IPS-18a (cell line): ENCODE measurements at regions not wholly inside any gene's neighbourhood (a gene's known extent, or its start where the extent isn't known, plus 50 kb on each side); places are given as distances from the start of the nearest gene placed in this dataset.

Experiments used
- H3K27ac ChIP-seq: one replicate; pipeline ENCODE4 v1.5.1; 2013; ENCODE audit warnings: low read length
- H3K27me3 ChIP-seq: one replicate; pipeline ENCODE4 v1.6.1; 2013; ENCODE audit warnings: mild to moderate bottlenecking, low read length; ENCODE audit not compliant: control insufficient read depth, insufficient read depth
- H3K36me3 ChIP-seq: one replicate; pipeline ENCODE4 v1.6.1; 2013; ENCODE audit warnings: low read depth, low read length; ENCODE audit not compliant: control insufficient read depth
- H3K4me1 ChIP-seq: one replicate; pipeline ENCODE4 v1.6.1; 2013; ENCODE audit warnings: low read depth, low read length; ENCODE audit not compliant: control insufficient read depth
- H3K4me3 ChIP-seq: one replicate; pipeline ENCODE4 v1.5.1; 2013; ENCODE audit warnings: low read length
- H3K9ac ChIP-seq: one replicate; pipeline ENCODE4 v1.6.1; 2013; ENCODE audit warnings: mild to moderate bottlenecking, low read length, moderate library complexity
- H3K9me3 ChIP-seq: one replicate; pipeline ENCODE4 v1.6.1; 2013; ENCODE audit warnings: low read depth, low read length; ENCODE audit not compliant: control insufficient read depth

DNA sequence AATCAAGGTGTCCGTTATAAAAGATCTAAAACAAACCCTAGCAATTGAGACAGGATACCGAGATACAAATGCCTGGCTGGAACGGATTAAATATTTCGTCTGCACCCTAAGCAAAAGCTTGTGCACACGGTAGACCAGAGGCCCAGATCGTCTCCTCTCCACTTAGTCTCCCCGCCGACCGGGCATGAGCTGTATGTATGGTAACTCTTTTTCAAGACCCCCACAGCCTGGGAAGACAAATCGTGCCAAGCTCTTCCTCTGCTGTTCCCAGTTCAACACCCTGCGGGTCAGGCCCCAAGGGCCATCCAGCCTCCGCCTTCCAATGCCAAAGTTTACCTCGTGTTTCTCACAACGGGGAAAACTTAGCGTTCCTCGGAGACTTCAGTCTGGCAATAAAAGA lies 285.7 kb upstream of the GALNT17 start:
- Histone ChIP-seq H3K9me3 (peaks cover 8% of the 10 kb centered on the region), H3K27me3 (no peaks in the 10 kb centered on the region), H3K27ac (no peak overlapping the region), H3K4me1 (no peaks in the 10 kb centered on the region), H3K4me3 (no peak overlapping the region), H3K36me3 (no peaks in the 10 kb centered on the region), H3K9ac (no peak overlapping the region)

DNA sequence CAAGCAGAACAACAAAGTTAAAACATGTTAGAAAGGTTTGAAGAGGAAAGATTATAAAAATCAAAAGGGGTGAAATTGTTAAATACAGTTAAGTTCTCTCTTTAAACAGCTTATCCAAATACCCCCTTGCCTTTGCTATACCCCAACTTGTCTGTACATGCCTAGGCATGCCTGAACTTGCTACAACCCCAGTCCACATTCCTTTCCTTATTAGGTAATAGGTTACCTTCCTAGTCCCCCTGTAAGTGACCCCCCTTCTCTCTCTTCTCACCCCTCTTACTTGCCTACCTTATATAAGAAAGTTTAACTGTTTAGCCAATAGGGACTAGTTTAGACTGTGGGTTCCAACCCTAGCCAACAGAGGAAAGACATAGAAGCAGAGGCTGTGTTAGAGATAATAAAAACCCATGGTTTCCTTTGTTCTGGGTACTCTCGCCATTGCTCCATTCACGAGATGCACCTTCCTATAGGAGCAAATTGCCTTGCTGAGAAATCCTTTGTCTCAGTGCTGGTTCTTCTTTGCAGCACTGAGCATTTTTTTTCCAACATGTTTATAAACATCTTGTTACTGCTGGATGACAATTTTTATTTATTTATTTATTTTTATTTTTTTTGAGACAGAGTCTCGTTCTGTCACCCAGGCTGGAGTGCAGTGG lies 282.2 kb upstream of the GALNT17 start:
- Histone ChIP-seq H3K4me1 (no peaks in the 10 kb centered on the region), H3K9ac (no peak overlapping the region), H3K27ac (no peak overlapping the region), H3K4me3 (no peak overlapping the region), H3K27me3 (no peaks in the 10 kb centered on the region), H3K36me3 (no peaks in the 10 kb centered on the region), H3K9me3 (peaks cover 8% of the 10 kb centered on the region)

DNA sequence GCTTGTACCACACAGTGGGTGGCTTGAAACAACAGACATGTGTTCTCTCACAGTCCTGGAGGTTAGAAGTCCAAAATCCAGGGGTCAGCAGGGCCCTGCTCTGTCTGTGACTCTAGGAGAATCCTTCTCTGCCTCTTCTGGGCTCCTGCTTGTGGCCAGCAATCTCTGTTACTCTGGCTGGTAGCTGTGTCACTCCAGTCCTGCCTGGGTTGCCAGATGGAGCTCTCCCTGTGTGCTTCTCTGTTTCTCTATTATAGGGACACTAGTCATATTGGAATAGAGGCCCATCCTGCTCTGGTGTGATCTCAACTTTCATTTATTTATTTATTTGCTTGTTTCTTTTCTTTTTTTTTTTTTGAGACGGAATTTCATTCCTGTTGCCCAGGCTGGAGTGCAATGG lies 276.6 kb upstream of the GALNT17 start:
- Histone ChIP-seq H3K9me3 (peaks cover 4% of the 10 kb centered on the region), H3K36me3 (no peaks in the 10 kb centered on the region), H3K4me3 (no peak overlapping the region), H3K4me1 (peaks cover 18% of the 10 kb centered on the region), H3K9ac (no peak overlapping the region), H3K27ac (no peak overlapping the region), H3K27me3 (no peaks in the 10 kb centered on the region)

- Histone ChIP-seq H3K9me3 (peaks cover 4% of the 10 kb centered on the region), H3K9ac (peak overlapping the region; percentile 47), H3K27me3 (no peaks in the 10 kb centered on the region), H3K4me1 (peaks cover 18% of the 10 kb centered on the region), H3K27ac (peak overlapping the region; percentile 60), H3K36me3 (no peaks in the 10 kb centered on the region), H3K4me3 (peak overlapping the region; percentile 28)
These were observed 274.9 kb upstream of the GALNT17 start for GRCh38 chr7:70856901-70857630.

GRCh38 chr7:70857793-70858545 lies 274.0 kb upstream of the GALNT17 start:
- Histone ChIP-seq H3K4me3 (peak overlapping the region; percentile 28), H3K9me3 (peaks cover 4% of the 10 kb centered on the region), H3K27me3 (no peaks in the 10 kb centered on the region), H3K4me1 (peaks cover 18% of the 10 kb centered on the region), H3K9ac (peak overlapping the region; percentile 47), H3K36me3 (no peaks in the 10 kb centered on the region), H3K27ac (peak overlapping the region; percentile 60)

DNA sequence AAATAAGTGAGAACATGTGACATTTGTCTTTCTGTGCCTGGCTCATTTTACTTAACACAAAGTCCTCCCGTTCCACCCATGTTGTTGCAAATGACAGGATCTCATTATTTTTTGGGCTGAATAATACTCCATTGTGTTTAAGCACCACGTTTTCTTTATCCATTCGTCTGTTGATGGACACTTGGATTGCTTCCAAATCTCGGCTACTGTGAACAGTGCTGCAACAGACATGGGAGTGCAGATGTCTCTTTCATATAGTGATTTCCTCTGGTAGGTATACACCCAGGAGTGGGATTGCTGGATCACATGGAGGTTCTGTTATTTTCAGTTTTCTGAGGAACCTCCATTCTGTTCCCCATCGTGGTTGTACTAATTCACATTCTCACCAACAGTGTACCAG lies 264.4 kb upstream of the GALNT17 start:
- Histone ChIP-seq H3K4me3 (no peak overlapping the region), H3K4me1 (no peaks in the 10 kb centered on the region), H3K9ac (no peak overlapping the region), H3K27me3 (no peaks in the 10 kb centered on the region), H3K9me3 (no peaks in the 10 kb centered on the region), H3K36me3 (no peaks in the 10 kb centered on the region), H3K27ac (no peak overlapping the region)

DNA sequence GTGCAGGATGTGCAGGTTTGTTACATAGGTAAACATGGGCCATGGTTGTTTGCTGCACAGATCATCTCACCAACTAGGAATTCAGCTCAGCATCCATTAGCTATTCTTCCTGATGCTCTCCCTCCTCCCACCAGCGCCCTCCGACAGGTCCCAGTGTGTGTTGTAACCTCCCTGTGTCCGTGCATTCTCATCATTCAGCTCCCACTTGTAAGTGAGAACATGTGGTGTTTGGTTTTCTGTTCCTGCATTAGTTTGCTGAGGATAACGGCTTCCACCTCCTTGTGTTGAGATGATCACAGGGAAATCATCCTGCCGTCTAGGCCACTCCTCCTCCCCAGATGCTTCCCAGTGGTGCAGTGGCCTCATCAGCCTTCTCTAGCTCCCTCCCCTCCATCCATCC lies 261.6 kb upstream of the GALNT17 start:
- Histone ChIP-seq H3K9me3 (no peaks in the 10 kb centered on the region), H3K4me1 (no peaks in the 10 kb centered on the region), H3K36me3 (no peaks in the 10 kb centered on the region), H3K4me3 (no peak overlapping the region), H3K9ac (no peak overlapping the region), H3K27me3 (no peaks in the 10 kb centered on the region), H3K27ac (no peak overlapping the region)

DNA sequence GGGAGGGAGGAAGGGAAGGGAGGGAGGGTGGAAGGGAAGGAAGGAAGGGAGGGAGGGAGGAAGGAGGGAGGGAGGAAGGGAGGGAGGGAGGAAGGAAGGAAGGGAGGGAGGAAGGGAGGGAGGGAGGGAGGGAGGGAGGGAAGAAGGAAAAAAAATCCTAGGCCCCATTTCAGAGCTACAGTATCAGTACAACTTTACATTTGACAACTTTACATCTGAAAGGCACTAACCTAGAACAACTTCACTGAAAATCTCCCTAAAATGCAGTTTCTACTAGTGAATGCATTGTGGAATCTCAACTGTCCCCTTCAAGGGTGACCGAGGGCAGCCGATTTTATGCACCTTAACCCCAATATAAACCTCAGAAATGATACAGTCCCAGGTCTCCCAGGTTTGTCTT lies 259.8 kb upstream of the GALNT17 start:
- Histone ChIP-seq H3K9ac (no peak overlapping the region), H3K36me3 (no peaks in the 10 kb centered on the region), H3K9me3 (no peaks in the 10 kb centered on the region), H3K27ac (no peak overlapping the region), H3K4me3 (no peak overlapping the region), H3K27me3 (no peaks in the 10 kb centered on the region), H3K4me1 (no peaks in the 10 kb centered on the region)

- H3K36me3 ChIP-seq: no peaks in the 10 kb centered on the region
- no peak overlapping the region for H3K4me3 ChIP-seq
- H3K9ac ChIP-seq: no peak overlapping the region
- H3K27ac ChIP-seq: no peak overlapping the region
- peaks cover 30% of the 10 kb centered on the region for H3K4me1 ChIP-seq
- no peaks in the 10 kb centered on the region for H3K27me3 ChIP-seq
- no peaks in the 10 kb centered on the region for H3K9me3 ChIP-seq
These were observed 250.6 kb upstream of the GALNT17 start for GRCh38 chr7:70881167-70881847.

DNA sequence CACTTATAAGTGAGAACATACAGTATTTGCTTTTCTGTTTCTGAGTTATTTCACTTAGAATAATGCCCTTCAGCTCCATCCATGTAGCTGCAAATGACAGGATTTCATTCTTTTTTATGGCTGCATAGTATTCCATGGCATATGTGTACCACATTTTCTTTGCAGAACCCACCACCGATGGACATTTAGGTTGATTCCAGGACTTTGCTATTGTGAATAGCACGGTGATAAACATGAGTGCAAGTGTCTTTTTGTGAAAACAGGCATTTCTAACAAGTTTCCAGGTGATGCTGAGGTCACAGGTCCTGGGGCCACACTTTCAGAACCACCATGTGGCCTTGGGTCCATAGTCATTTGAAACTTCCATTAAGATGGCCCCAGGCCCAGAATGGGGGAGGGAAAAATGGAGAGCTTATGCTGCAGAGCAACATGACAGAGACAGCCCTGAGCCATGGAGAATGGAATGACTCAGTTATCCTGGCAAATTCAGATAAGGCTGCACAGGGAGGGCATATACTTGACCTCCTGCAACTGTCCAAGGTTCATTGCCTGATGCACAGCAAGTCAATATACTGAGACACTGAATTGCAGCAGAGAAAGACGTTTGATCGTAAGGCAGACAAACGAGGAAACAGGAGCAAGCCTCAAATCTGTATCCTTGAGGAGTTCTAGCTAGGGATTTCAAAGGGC lies 248.0 kb upstream of the GALNT17 start:
- H3K4me1 ChIP-seq: peaks cover 30% of the 10 kb centered on the region
- no peaks in the 10 kb centered on the region for H3K36me3 ChIP-seq
- peak overlapping the region; percentile 25 for H3K27ac ChIP-seq
- no peak overlapping the region for H3K4me3 ChIP-seq
- H3K9me3 ChIP-seq: no peaks in the 10 kb centered on the region
- no peaks in the 10 kb centered on the region for H3K27me3 ChIP-seq
- H3K9ac ChIP-seq: no peak overlapping the region

GRCh38 chr7:70884440-70884764 lies 247.5 kb upstream of the GALNT17 start:
- no peaks in the 10 kb centered on the region for H3K36me3 ChIP-seq
- H3K27ac ChIP-seq: no peak overlapping the region
- H3K9me3 ChIP-seq: peaks cover under 1% of the 10 kb centered on the region
- no peaks in the 10 kb centered on the region for H3K27me3 ChIP-seq
- no peak overlapping the region for H3K4me3 ChIP-seq
- peaks cover 30% of the 10 kb centered on the region for H3K4me1 ChIP-seq
- H3K9ac ChIP-seq: no peak overlapping the region
